IMR-90 (cell line): ENCODE measurements at regions not wholly inside any gene's neighbourhood (a gene's known extent, or its start where the extent isn't known, plus 50 kb on each side); places are given as distances from the start of the nearest gene placed in this dataset.

ENCODE experiments used
- ATAC-seq: fragments of 200-7000 bp; cut with Tn5 transposase; 2 replicates; pipeline ENCODE4 v1.9.1; 2020; ENCODE audit warnings: low read depth, mild to moderate bottlenecking, moderate library complexity
- BruUV-seq: library from RNA; stranded (reverse); fragments of 400-500 nt; replicated peaks from 2 replicates; lab custom pipeline; 2021; lab: Mats Ljungman, UMichigan
- CTCF ChIA-PET: fragments of 300-600 bp; formaldehyde crosslinking; extraction: SDS; loops from one replicate; lab custom pipeline; 2021; ENCODE audit warnings: antibody characterized with exemption; lab: Yijun Ruan, JAX
- POLR2A ChIA-PET: fragments of 300-600 bp; sonication (Branson Sonifier 250); formaldehyde crosslinking; loops from one replicate; lab custom pipeline; 2022; ENCODE audit warnings: antibody characterized with exemption; ENCODE audit not compliant: unreplicated experiment; lab: Charles Lee
- DNase-seq: peaks from one replicate; pipeline ENCODE4 v3.0.0; 2013
- H2AFZ ChIP-seq: replicated peaks from 2 replicates; pipeline ENCODE3; 2013; ENCODE audit warnings: low read length, mild to moderate bottlenecking; ENCODE audit not compliant: poor library complexity
- H2AK5ac ChIP-seq: 2 replicates; pipeline ENCODE4 v1.6.1; 2013; ENCODE audit warnings: low read depth, low read length, inconsistent platforms
- H2AK9ac ChIP-seq: replicated peaks from 2 replicates; pipeline ENCODE3; 2013; ENCODE audit warnings: mild to moderate bottlenecking, low read depth, low read length, moderate library complexity; ENCODE audit not compliant: poor library complexity
- H2BK120ac ChIP-seq: 2 replicates; pipeline ENCODE4 v1.6.1; 2013; ENCODE audit warnings: low read depth, low read length, inconsistent platforms
- H2BK15ac ChIP-seq: 3 replicates; pipeline ENCODE4 v1.6.1; 2013; ENCODE audit warnings: low read depth, low read length, inconsistent platforms
- H2BK20ac ChIP-seq: 2 replicates; pipeline ENCODE4 v1.6.1; 2013; ENCODE audit warnings: low read depth, mild to moderate bottlenecking, inconsistent platforms, low read length, moderate library complexity
- H2BK5ac ChIP-seq: 2 replicates; pipeline ENCODE4 v1.6.1; 2013; ENCODE audit warnings: mild to moderate bottlenecking, low read depth, low read length, inconsistent platforms; ENCODE audit not compliant: poor library complexity, severe bottlenecking
- H3K14ac ChIP-seq: replicated peaks from 2 replicates; pipeline ENCODE4 v1.6.1; 2013; ENCODE audit warnings: low read depth, low read length, inconsistent platforms
- H3K18ac ChIP-seq: 2 replicates; pipeline ENCODE4 v1.6.1; 2013; ENCODE audit warnings: low read depth, low read length, control low read depth
- H3K23ac ChIP-seq: 2 replicates; pipeline ENCODE4 v1.6.1; 2013; ENCODE audit warnings: low read depth, low read length, inconsistent platforms
- H3K27ac ChIP-seq: 2 replicates; pipeline ENCODE4 v1.5.1; 2013; ENCODE audit warnings: mild to moderate bottlenecking, control low read depth, low read length; ENCODE audit not compliant: insufficient read depth
- H3K27me3 ChIP-seq: 2 replicates; pipeline ENCODE4 v1.6.1; 2013; ENCODE audit warnings: low read length; ENCODE audit not compliant: control insufficient read depth, insufficient read depth
- H3K36me3 ChIP-seq: 2 replicates; pipeline ENCODE4 v1.6.1; 2013; ENCODE audit warnings: low read length, mixed read lengths; ENCODE audit not compliant: control insufficient read depth, insufficient read depth
- H3K4ac ChIP-seq: 2 replicates; pipeline ENCODE4 v1.6.1; 2013; ENCODE audit warnings: low read depth, low read length, inconsistent platforms
- H3K4me1 ChIP-seq: 2 replicates; pipeline ENCODE4 v1.6.1; 2013; ENCODE audit warnings: low read length, mixed read lengths; ENCODE audit not compliant: control insufficient read depth, insufficient read depth
- H3K4me2 ChIP-seq: 2 replicates; pipeline ENCODE4 v1.6.1; 2013; ENCODE audit warnings: low read depth, mild to moderate bottlenecking, control low read depth, low read length, moderate library complexity
- H3K4me3 ChIP-seq: 2 replicates; pipeline ENCODE4 v1.5.1; 2013; ENCODE audit warnings: low read depth, mild to moderate bottlenecking, control low read depth, low read length, moderate library complexity; ENCODE audit not compliant: insufficient read depth
- H3K56ac ChIP-seq: 2 replicates; pipeline ENCODE4 v1.6.1; 2013; ENCODE audit warnings: low read length, inconsistent platforms; ENCODE audit not compliant: insufficient read depth; ENCODE audit errors: extremely low read depth
- H3K79me1 ChIP-seq, 2 experiments: 2 replicates each; pipeline ENCODE4 v1.6.1; 2013; ENCODE audit warnings: low read length in 2 of 2, inconsistent platforms in 1 of 2, low read depth in 1 of 2
- H3K9ac ChIP-seq: 2 replicates; pipeline ENCODE4 v1.6.1; 2013; ENCODE audit warnings: low read depth, low read length, control low read depth
- H3K9me1 ChIP-seq: 2 replicates; pipeline ENCODE4 v1.6.1; 2013; ENCODE audit warnings: low read length, inconsistent platforms; ENCODE audit not compliant: insufficient read depth
- H3K9me3 ChIP-seq: 2 replicates; pipeline ENCODE4 v1.6.1; 2013; ENCODE audit warnings: low read length; ENCODE audit not compliant: control insufficient read depth, insufficient read depth
- H4K20me1 ChIP-seq: 2 replicates; pipeline ENCODE4 v1.6.1; 2013; ENCODE audit warnings: low read length, inconsistent platforms; ENCODE audit not compliant: insufficient read depth
- H4K5ac ChIP-seq: 2 replicates; pipeline ENCODE4 v1.6.1; 2013; ENCODE audit warnings: mild to moderate bottlenecking, low read depth, low read length, control low read depth
- H4K8ac ChIP-seq, 2 experiments: 2 replicates each; pipeline ENCODE4 v1.6.1; 2013; ENCODE audit warnings: low read depth in 2 of 2, low read length in 2 of 2, control low read depth in 1 of 2, inconsistent platforms in 1 of 2
- H4K91ac ChIP-seq: 2 replicates; pipeline ENCODE4 v1.6.1; 2013; ENCODE audit warnings: low read depth, low read length, inconsistent platforms; ENCODE audit not compliant: insufficient read depth
- BHLHE40 ChIP-seq: fragments of 150-350 bp; IDR thresholded peaks from 2 replicates; pipeline ENCODE4 v1.6.1; 2016; ENCODE audit warnings: mild to moderate bottlenecking, low read depth, low read length
- CEBPB ChIP-seq: IDR thresholded peaks from 2 replicates; pipeline ENCODE4 v1.6.1; 2012; ENCODE audit warnings: low read depth, low read length, improper control_type of control experiment
- CHD1 ChIP-seq: IDR thresholded peaks from 2 replicates; pipeline ENCODE4 v1.6.1; 2012; ENCODE audit warnings: low read depth, low read length, improper control_type of control experiment
- FOS ChIP-seq: fragments of 150-350 bp; IDR thresholded peaks from 2 replicates; pipeline ENCODE4 v1.6.1; 2016; ENCODE audit warnings: low read depth, low read length
- MAFK ChIP-seq: IDR thresholded peaks from 2 replicates; pipeline ENCODE4 v1.6.1; 2012; ENCODE audit warnings: low read depth, low read length, improper control_type of control experiment
- MAZ ChIP-seq: IDR thresholded peaks from 2 replicates; pipeline ENCODE4 v1.6.1; 2012; ENCODE audit warnings: low read depth, mild to moderate bottlenecking, low read length, improper control_type of control experiment, moderate library complexity, borderline replicate concordance
- MXI1 ChIP-seq: IDR thresholded peaks from 2 replicates; pipeline ENCODE4 v1.6.1; 2012; ENCODE audit warnings: low read depth, mild to moderate bottlenecking, low read length, moderate library complexity, borderline replicate concordance
- NFE2L2 ChIP-seq: fragments of 150-350 bp; IDR thresholded peaks from 2 replicates; pipeline ENCODE4 v1.6.1; 2016; ENCODE audit warnings: low read depth, mild to moderate bottlenecking, low read length
- POLR2A ChIP-seq: IDR thresholded peaks from 2 replicates; pipeline ENCODE4 v1.6.1; 2012; ENCODE audit warnings: mild to moderate bottlenecking, low read depth, low read length
- RAD21 ChIP-seq: IDR thresholded peaks from 2 replicates; pipeline ENCODE4 v1.6.1; 2012; ENCODE audit warnings: low read length, improper control_type of control experiment
- RCOR1 ChIP-seq: IDR thresholded peaks from 2 replicates; pipeline ENCODE4 v1.6.1; 2012; ENCODE audit warnings: mild to moderate bottlenecking, low read length, improper control_type of control experiment; ENCODE audit not compliant: insufficient replicate concordance
- RFX5 ChIP-seq: IDR thresholded peaks from 2 replicates; pipeline ENCODE4 v1.8.0; 2012; ENCODE audit warnings: low read depth, mild to moderate bottlenecking, low read length, moderate library complexity
- SMC3 ChIP-seq: fragments of 150-350 bp; IDR thresholded peaks from 2 replicates; pipeline ENCODE4 v1.6.1; 2016; ENCODE audit warnings: low read depth, mild to moderate bottlenecking, antibody characterized with exemption, low read length, moderate library complexity
- WGBS, 2 experiments: methylation state at CpG; one replicate each; pipeline versions ENCODE4 v1.1.5 to v1.1.7; 2013; ENCODE audit warnings: missing lambda C conversion rate in 2 of 2; ENCODE audit not compliant: insufficient read length in 1 of 2; ENCODE audit errors: extremely low coverage in 2 of 2; 5-methylcytosine and 5-hydroxymethylcytosine counted together
- dilution Hi-C: fragments of 300-500 bp; cut with HindIII; formaldehyde crosslinking; loops from one replicate; pipeline ENCODE4 v1.14.3; 2018; ENCODE audit warnings: low sequenced_read_pairs; ENCODE audit not compliant: unreplicated experiment
- in situ Hi-C: fragments of 300-500 bp; cut with MboI; formaldehyde crosslinking; loops from 3 replicates; pipeline ENCODE4 v1.14.3; 2019; ENCODE audit warnings: low sequenced_read_pairs, inconsistent platforms, mixed read lengths
- intact Hi-C: fragments of 100-400 bp; cut with micrococcal nuclease; formaldehyde crosslinking; loops from 2 replicates; pipeline ENCODE4 v1.10.0; 2022
- TF ChIP-seq, protein P1 (sequence below): fragments of 150-350 bp; IDR thresholded peaks from 2 replicates; pipeline ENCODE4 v1.6.1; 2016; ENCODE audit warnings: low read depth, mild to moderate bottlenecking, low read length, moderate library complexity, borderline replicate concordance
- TF ChIP-seq, protein P2 (sequence below): conservative IDR thresholded peaks from 2 replicates; pipeline ENCODE4 v1.5.1; 2012; ENCODE audit warnings: mild to moderate bottlenecking, low read depth, low read length, improper control_type of control experiment
- TF ChIP-seq, protein P3 (sequence below): fragments of 150-350 bp; IDR thresholded peaks from 2 replicates; pipeline ENCODE4 v1.6.1; 2017; ENCODE audit warnings: mild to moderate bottlenecking, antibody characterized with exemption, low read length, low read depth

DNA sequence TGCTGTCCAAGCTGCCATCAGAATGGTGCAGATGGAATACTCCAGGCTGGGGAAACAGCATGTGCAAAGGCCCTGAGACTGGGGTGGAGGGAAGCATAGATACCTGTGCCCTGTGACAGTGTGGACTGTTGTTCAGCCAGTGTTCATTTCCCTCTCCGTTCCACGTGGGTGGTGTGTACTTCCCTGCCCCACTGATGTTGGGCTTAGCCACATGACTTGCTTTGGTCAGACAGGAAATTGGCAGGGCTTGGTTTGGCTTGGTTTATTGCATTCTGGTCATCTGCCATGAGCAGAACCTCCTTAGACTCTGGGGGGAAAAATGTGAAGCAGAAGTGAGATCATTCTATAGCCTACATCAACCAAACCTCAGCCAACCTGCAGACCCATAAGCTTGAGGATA is 102.4 kb upstream of the IGSF21 start:
- TF ChIP-seq MAZ (no peak), RCOR1 (no peak), BHLHE40 (no peak), CHD1 (no peak), FOS (no peak), RFX5 (no peak), POLR2A (no peak), MXI1 (no peak), RAD21 (no peak), CEBPB (no peak), SMC3 (no peak), NFE2L2 (no peak), MAFK (no peak)
- TF ChIP-seq, protein P1, sequence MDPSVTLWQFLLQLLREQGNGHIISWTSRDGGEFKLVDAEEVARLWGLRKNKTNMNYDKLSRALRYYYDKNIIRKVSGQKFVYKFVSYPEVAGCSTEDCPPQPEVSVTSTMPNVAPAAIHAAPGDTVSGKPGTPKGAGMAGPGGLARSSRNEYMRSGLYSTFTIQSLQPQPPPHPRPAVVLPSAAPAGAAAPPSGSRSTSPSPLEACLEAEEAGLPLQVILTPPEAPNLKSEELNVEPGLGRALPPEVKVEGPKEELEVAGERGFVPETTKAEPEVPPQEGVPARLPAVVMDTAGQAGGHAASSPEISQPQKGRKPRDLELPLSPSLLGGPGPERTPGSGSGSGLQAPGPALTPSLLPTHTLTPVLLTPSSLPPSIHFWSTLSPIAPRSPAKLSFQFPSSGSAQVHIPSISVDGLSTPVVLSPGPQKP = no peak
- TF ChIP-seq, protein P2, sequence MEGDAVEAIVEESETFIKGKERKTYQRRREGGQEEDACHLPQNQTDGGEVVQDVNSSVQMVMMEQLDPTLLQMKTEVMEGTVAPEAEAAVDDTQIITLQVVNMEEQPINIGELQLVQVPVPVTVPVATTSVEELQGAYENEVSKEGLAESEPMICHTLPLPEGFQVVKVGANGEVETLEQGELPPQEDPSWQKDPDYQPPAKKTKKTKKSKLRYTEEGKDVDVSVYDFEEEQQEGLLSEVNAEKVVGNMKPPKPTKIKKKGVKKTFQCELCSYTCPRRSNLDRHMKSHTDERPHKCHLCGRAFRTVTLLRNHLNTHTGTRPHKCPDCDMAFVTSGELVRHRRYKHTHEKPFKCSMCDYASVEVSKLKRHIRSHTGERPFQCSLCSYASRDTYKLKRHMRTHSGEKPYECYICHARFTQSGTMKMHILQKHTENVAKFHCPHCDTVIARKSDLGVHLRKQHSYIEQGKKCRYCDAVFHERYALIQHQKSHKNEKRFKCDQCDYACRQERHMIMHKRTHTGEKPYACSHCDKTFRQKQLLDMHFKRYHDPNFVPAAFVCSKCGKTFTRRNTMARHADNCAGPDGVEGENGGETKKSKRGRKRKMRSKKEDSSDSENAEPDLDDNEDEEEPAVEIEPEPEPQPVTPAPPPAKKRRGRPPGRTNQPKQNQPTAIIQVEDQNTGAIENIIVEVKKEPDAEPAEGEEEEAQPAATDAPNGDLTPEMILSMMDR = no peak
- TF ChIP-seq, protein P3, sequence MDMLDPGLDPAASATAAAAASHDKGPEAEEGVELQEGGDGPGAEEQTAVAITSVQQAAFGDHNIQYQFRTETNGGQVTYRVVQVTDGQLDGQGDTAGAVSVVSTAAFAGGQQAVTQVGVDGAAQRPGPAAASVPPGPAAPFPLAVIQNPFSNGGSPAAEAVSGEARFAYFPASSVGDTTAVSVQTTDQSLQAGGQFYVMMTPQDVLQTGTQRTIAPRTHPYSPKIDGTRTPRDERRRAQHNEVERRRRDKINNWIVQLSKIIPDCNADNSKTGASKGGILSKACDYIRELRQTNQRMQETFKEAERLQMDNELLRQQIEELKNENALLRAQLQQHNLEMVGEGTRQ = no peak
- H3K14ac ChIP-seq = no peak overlapping the region
- no peak overlapping the region for H2BK5ac ChIP-seq
- no peak overlapping the region for H3K9ac ChIP-seq
- H3K4me3 ChIP-seq = no peak overlapping the region
- no peak overlapping the region for H4K5ac ChIP-seq
- no peak overlapping the region for H3K18ac ChIP-seq
- no peak overlapping the region for H2BK15ac ChIP-seq
- 36% methylated on average over 2 of the region's 2 CpGs; no CpG with 5 or more reads in 1 of the 2 experiments for WGBS, 2 experiments
- H3K27ac ChIP-seq = no peak overlapping the region
- no peaks in the 10 kb centered on the region for H3K9me1 ChIP-seq
- H3K79me1 ChIP-seq = no peaks in the 10 kb centered on the region
- no peaks in the 10 kb centered on the region for H3K4me1 ChIP-seq
- no peak overlapping the region for H2AK9ac ChIP-seq
- no peak overlapping the region for H4K91ac ChIP-seq
- H4K20me1 ChIP-seq = no peaks in the 10 kb centered on the region
- ChIA-PET POLR2A (no interaction called here), CTCF (no interaction called here)
- H2BK20ac ChIP-seq = no peak overlapping the region
- H3K36me3 ChIP-seq = no peaks in the 10 kb centered on the region
- H2AFZ ChIP-seq = no peak overlapping the region
- H3K23ac ChIP-seq = no peak overlapping the region
- H2BK120ac ChIP-seq = no peak overlapping the region
- no TSS peak for BruUV-seq
- H3K9me3 ChIP-seq = no peaks in the 10 kb centered on the region
- no peak overlapping the region for H3K4ac ChIP-seq
- DNase-seq (no peak), ATAC-seq (no peak)
- intact Hi-C loops (no loop called here), dilution Hi-C loops (no loop called here), in situ Hi-C loops (no loop called here)
- no peak overlapping the region for H4K8ac ChIP-seq
- no peak overlapping the region for H2AK5ac ChIP-seq
- no peaks in the 10 kb centered on the region for H3K27me3 ChIP-seq
- H3K4me2 ChIP-seq = no peak overlapping the region
- H3K56ac ChIP-seq = no peak overlapping the region
